HepG2 (cell line): ENCODE measurements at regions not wholly inside any gene's neighbourhood (a gene's known extent, or its start where the extent isn't known, plus 50 kb on each side); places are given as distances from the start of the nearest gene placed in this dataset.

Experiments used
- ATRX ChIP-seq: sonication (generic); formaldehyde crosslinking; IDR thresholded peaks from 2 replicates; pipeline ENCODE4 v1.4.0; 2020; ENCODE audit warnings: missing genetic modification reagents, borderline replicate concordance
- EP300 ChIP-seq, 3 experiments: sonication (generic) in 1 of 3; formaldehyde crosslinking in 1 of 3; IDR thresholded peaks; 2 replicates each; pipeline versions ENCODE4 v1.5.1 to v1.6.1; 2011 to 2020; ENCODE audit warnings: low read depth in 2 of 3, low read length in 2 of 3, borderline replicate concordance in 1 of 3, improper control_type of control experiment in 1 of 3, mild to moderate bottlenecking in 1 of 3, missing genetic modification reagents in 1 of 3, moderate library complexity in 1 of 3
- FOXA3 ChIP-seq: IDR thresholded peaks from 2 replicates; pipeline ENCODE4 v1.6.1; 2016; ENCODE audit warnings: missing genetic modification reagents, missing compliant biosample characterization
- HNF4G ChIP-seq, 2 experiments: sonication (generic) in 1 of 2; formaldehyde crosslinking in 1 of 2; IDR thresholded peaks; 2 replicates each; pipeline versions ENCODE4 v1.4.0 to v1.6.1; 2011 to 2020; ENCODE audit warnings: borderline replicate concordance in 2 of 2, low read depth in 2 of 2, mild to moderate bottlenecking in 2 of 2, low read length in 1 of 2, missing genetic modification reagents in 1 of 2, moderate library complexity in 1 of 2
- NBN ChIP-seq: fragments of 450-650 bp; conservative IDR thresholded peaks from 2 replicates; pipeline ENCODE4 v1.6.1; 2017
- NCOA2 ChIP-seq: sonication (generic); formaldehyde crosslinking; IDR thresholded peaks from 2 replicates; pipeline ENCODE4 v1.8.0; 2022; ENCODE audit warnings: inconsistent platforms
- NFIC ChIP-seq: IDR thresholded peaks from 2 replicates; pipeline ENCODE4 v1.6.1; 2012; ENCODE audit warnings: mild to moderate bottlenecking, low read length, inconsistent platforms
- PLRG1 ChIP-seq: fragments of 450-650 bp; conservative IDR thresholded peaks from 2 replicates; pipeline ENCODE4 v1.6.1; 2016
- RELA ChIP-seq: sonication (generic); formaldehyde crosslinking; IDR thresholded peaks from 2 replicates; pipeline ENCODE4 v1.4.0; 2020; ENCODE audit warnings: missing genetic modification reagents
- SOX13 ChIP-seq, 3 experiments: fragments of 450-650 bp in 1 of 3; sonication (generic) in 1 of 3; formaldehyde crosslinking in 1 of 3; IDR thresholded peaks in 2 of 3; conservative IDR thresholded peaks in 1 of 3; 2 replicates each; pipeline versions ENCODE4 v1.5.0 to v1.6.1; 2016 to 2020; ENCODE audit warnings: antibody characterized with exemption in 1 of 3, mild to moderate bottlenecking in 1 of 3, missing compliant biosample characterization in 1 of 3, missing genetic modification reagents in 1 of 3, moderate library complexity in 1 of 3
- YEATS4 ChIP-seq: sonication (generic); formaldehyde crosslinking; IDR thresholded peaks from 2 replicates; pipeline ENCODE4 v1.4.0; 2020; ENCODE audit warnings: missing genetic modification reagents, borderline replicate concordance
- ZFP41 ChIP-seq: sonication (generic); formaldehyde crosslinking; IDR thresholded peaks from 2 replicates; pipeline ENCODE4 v1.4.0; 2020; ENCODE audit warnings: mild to moderate bottlenecking, missing genetic modification reagents, borderline replicate concordance
- ZNF232 ChIP-seq: sonication (generic); formaldehyde crosslinking; IDR thresholded peaks from 2 replicates; pipeline ENCODE4 v1.4.0; 2020; ENCODE audit warnings: missing genetic modification reagents, borderline replicate concordance
- ZNF333 ChIP-seq: sonication (generic); formaldehyde crosslinking; IDR thresholded peaks from 2 replicates; pipeline ENCODE4 v1.4.0; 2020; ENCODE audit warnings: mild to moderate bottlenecking, missing genetic modification reagents, borderline replicate concordance
- TF ChIP-seq, protein P1 (sequence below), 2 experiments: sonication (generic) in 1 of 2; formaldehyde crosslinking in 1 of 2; IDR thresholded peaks; 2 replicates each; pipeline versions ENCODE4 v1.6.1 to v1.9.0; 2014 to 2022; ENCODE audit warnings: antibody characterized with exemption in 1 of 2, borderline replicate concordance in 1 of 2, inconsistent platforms in 1 of 2, low read depth in 1 of 2, missing genetic modification reagents in 1 of 2
- TF ChIP-seq, protein P2 (sequence below): sonication (generic); formaldehyde crosslinking; IDR thresholded peaks from 2 replicates; pipeline ENCODE4 v1.4.0; 2020; ENCODE audit warnings: mild to moderate bottlenecking, low read depth, missing genetic modification reagents
- TF ChIP-seq, protein P3 (sequence below): sonication (generic); formaldehyde crosslinking; IDR thresholded peaks from 2 replicates; pipeline ENCODE4 v1.5.1; 2020; ENCODE audit warnings: mild to moderate bottlenecking, missing genetic modification reagents, borderline replicate concordance
- TF ChIP-seq, protein P4 (sequence below): IDR thresholded peaks from 2 replicates; pipeline ENCODE4 v1.6.1; 2016; ENCODE audit warnings: mild to moderate bottlenecking

DNA sequence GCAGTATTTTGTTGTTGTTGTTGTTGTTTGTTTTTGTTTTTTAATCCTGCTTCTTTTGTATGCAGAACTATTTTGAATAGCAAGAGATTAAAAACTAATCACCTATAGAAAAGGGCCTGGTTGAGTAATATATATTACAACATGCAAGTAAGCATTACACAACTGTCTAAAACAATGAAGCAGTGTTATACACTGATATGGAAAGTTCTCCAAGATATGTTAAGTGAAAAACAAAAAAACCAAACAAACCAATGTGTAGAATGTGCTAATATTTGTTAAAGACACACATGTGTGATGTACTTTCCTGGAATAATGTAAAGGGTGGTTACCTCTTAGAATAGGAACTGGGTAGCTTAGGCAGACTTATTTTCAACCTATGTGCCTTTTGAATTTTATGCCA lies 117.4 kb downstream of the ZNF365 start (continued):
- TF ChIP-seq, protein P1, sequence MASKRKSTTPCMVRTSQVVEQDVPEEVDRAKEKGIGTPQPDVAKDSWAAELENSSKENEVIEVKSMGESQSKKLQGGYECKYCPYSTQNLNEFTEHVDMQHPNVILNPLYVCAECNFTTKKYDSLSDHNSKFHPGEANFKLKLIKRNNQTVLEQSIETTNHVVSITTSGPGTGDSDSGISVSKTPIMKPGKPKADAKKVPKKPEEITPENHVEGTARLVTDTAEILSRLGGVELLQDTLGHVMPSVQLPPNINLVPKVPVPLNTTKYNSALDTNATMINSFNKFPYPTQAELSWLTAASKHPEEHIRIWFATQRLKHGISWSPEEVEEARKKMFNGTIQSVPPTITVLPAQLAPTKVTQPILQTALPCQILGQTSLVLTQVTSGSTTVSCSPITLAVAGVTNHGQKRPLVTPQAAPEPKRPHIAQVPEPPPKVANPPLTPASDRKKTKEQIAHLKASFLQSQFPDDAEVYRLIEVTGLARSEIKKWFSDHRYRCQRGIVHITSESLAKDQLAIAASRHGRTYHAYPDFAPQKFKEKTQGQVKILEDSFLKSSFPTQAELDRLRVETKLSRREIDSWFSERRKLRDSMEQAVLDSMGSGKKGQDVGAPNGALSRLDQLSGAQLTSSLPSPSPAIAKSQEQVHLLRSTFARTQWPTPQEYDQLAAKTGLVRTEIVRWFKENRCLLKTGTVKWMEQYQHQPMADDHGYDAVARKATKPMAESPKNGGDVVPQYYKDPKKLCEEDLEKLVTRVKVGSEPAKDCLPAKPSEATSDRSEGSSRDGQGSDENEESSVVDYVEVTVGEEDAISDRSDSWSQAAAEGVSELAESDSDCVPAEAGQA (IDR thresholded peaks at IDR 0.05; ENCODE audit: low read depth), result no peak
- TF ChIP-seq, protein P1 (CRISPR knock-in tag; IDR thresholded peaks at IDR 0.05; ENCODE audit: borderline replicate concordance), result no peak
- TF ChIP-seq, protein P2, sequence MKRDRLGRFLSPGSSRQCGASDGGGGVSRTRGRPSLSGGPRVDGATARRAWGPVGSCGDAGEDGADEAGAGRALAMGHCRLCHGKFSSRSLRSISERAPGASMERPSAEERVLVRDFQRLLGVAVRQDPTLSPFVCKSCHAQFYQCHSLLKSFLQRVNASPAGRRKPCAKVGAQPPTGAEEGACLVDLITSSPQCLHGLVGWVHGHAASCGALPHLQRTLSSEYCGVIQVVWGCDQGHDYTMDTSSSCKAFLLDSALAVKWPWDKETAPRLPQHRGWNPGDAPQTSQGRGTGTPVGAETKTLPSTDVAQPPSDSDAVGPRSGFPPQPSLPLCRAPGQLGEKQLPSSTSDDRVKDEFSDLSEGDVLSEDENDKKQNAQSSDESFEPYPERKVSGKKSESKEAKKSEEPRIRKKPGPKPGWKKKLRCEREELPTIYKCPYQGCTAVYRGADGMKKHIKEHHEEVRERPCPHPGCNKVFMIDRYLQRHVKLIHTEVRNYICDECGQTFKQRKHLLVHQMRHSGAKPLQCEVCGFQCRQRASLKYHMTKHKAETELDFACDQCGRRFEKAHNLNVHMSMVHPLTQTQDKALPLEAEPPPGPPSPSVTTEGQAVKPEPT, result no peak
- no peak for TF ChIP-seq HNF4G (IDR thresholded peaks at IDR 0.05; ENCODE audit: borderline replicate concordance, low read depth, low read length)
- no peak for TF ChIP-seq HNF4G (CRISPR knock-in tag; IDR thresholded peaks at IDR 0.05; ENCODE audit: borderline replicate concordance, low read depth)
- TF ChIP-seq, protein P3, sequence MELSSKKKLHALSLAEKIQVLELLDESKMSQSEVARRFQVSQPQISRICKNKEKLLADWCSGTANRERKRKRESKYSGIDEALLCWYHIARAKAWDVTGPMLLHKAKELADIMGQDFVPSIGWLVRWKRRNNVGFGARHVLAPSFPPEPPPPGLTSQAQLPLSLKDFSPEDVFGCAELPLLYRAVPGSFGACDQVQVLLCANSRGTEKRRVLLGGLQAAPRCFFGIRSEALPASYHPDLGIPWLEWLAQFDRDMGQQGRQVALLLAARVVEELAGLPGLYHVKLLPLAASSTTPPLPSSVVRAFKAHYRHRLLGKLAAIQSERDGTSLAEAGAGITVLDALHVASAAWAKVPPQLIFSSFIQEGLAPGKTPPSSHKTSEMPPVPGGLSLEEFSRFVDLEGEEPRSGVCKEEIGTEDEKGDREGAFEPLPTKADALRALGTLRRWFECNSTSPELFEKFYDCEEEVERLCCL (CRISPR knock-in tag), result no peak
- peak; percentile 59 for TF ChIP-seq FOXA3 (CRISPR knock-in tag)
- no peak for TF ChIP-seq PLRG1
- peak; percentile 38; the same call in 1 of the 2 replicates for TF ChIP-seq NFIC
- no peak for TF ChIP-seq RELA (CRISPR knock-in tag)
- TF ChIP-seq NCOA2 (CRISPR knock-in tag), result peak; percentile 76
- no peak for TF ChIP-seq ZNF232 (CRISPR knock-in tag)
- no peak for TF ChIP-seq YEATS4 (CRISPR knock-in tag)
- no peak for TF ChIP-seq SOX13 (IDR thresholded peaks at IDR 0.05)
- TF ChIP-seq SOX13 (CRISPR knock-in tag; conservative IDR thresholded peaks at IDR 0.05 in 1 of 2, IDR thresholded peaks at IDR 0.05 in 1 of 2), result peak in 1 of 2 experiments; percentile 86; a peak in 2 of 4 replicates
- TF ChIP-seq ZNF333, result no peak
- TF ChIP-seq ATRX, result no peak
- TF ChIP-seq ZFP41 (CRISPR knock-in tag), result no peak
- TF ChIP-seq, protein P4, sequence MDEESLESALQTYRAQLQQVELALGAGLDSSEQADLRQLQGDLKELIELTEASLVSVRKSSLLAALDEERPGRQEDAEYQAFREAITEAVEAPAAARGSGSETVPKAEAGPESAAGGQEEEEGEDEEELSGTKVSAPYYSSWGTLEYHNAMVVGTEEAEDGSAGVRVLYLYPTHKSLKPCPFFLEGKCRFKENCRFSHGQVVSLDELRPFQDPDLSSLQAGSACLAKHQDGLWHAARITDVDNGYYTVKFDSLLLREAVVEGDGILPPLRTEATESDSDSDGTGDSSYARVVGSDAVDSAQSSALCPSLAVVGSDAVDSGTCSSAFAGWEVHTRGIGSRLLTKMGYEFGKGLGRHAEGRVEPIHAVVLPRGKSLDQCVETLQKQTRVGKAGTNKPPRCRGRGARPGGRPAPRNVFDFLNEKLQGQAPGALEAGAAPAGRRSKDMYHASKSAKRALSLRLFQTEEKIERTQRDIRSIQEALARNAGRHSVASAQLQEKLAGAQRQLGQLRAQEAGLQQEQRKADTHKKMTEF (CRISPR knock-in tag), result 0 out of 2 replicates have a peak, but pooled peaks have one; percentile 41
- TF ChIP-seq EP300 (IDR thresholded peaks at IDR 0.05; ENCODE audit: low read depth in 2 of 2, low read length in 2 of 2), result 0 out of 4 replicates have a peak, but pooled peaks of 1 of the 2 experiments have one; percentile 44
- no peak for TF ChIP-seq EP300 (CRISPR knock-in tag; IDR thresholded peaks at IDR 0.05; ENCODE audit: borderline replicate concordance)
- TF ChIP-seq NBN, result no peak
